Ovary (tissue), 3 donors: ENCODE measurements at regions not wholly inside any gene's neighbourhood (a gene's known extent, or its start where the extent isn't known, plus 50 kb on each side); places are given as distances from the start of the nearest gene placed in this dataset.
"Not testable (repeated sequence)": the region's sequence is repeated elsewhere in the genome, so short reads cannot be mapped to it uniquely, and the experiment has no call there.

Source experiments
- EP300 ChIP-seq: sonication (generic); formaldehyde crosslinking; IDR thresholded peaks from one replicate; pipeline ENCODE4 v1.6.1; 2017; ENCODE audit warnings: antibody characterized with exemption
- POLR2A ChIP-seq: fragments of 450-650 bp; IDR thresholded peaks from one replicate; pipeline ENCODE4 v1.6.1; 2017; ENCODE audit warnings: antibody characterized with exemption, mild to moderate bottlenecking, moderate library complexity
- TF ChIP-seq, protein P1 (sequence below), 3 donors: fragments of 450-650 bp in 2 of 3; fragments of 200-600 bp in 1 of 3; IDR thresholded peaks; one replicate each; pipeline versions ENCODE4 v1.5.1 to v1.8.0; 2016 to 2022; ENCODE audit warnings: antibody characterized with exemption in 3 of 3, mild to moderate bottlenecking in 1 of 3
- donor health status: DM: no; HTN: no; CAD: no.

DNA sequence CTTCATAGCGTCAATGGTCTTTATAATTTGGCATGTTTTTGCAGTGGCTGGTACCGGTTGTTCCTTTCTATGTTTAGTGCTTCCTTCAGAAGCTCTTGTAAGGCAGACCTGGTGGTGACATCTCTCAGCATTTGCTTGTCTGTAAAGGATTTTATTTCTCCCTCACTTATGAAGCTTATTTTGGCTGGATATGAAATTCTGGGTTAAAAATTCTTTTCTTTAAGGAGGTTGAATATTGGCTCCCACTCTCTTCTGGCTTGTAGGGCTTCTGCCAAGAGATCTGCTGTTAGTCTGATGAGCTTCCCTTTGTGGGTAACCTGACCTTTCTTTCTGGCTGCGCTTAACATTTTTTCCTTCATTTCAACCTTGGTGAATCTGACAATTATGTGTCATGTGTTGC, 250.0 kb upstream of the CTNNB1 start:
- TF ChIP-seq, protein P1, sequence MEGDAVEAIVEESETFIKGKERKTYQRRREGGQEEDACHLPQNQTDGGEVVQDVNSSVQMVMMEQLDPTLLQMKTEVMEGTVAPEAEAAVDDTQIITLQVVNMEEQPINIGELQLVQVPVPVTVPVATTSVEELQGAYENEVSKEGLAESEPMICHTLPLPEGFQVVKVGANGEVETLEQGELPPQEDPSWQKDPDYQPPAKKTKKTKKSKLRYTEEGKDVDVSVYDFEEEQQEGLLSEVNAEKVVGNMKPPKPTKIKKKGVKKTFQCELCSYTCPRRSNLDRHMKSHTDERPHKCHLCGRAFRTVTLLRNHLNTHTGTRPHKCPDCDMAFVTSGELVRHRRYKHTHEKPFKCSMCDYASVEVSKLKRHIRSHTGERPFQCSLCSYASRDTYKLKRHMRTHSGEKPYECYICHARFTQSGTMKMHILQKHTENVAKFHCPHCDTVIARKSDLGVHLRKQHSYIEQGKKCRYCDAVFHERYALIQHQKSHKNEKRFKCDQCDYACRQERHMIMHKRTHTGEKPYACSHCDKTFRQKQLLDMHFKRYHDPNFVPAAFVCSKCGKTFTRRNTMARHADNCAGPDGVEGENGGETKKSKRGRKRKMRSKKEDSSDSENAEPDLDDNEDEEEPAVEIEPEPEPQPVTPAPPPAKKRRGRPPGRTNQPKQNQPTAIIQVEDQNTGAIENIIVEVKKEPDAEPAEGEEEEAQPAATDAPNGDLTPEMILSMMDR (IDR thresholded peaks at IDR 0.05) = not testable (repeated sequence)
- not testable (repeated sequence) for TF ChIP-seq EP300, POLR2A
